Sigmoid colon (tissue), 6 donors: ENCODE measurements at regions not wholly inside any gene's neighbourhood (a gene's known extent, or its start where the extent isn't known, plus 50 kb on each side); places are given as distances from the start of the nearest gene placed in this dataset.

Experiments
- DNase-seq: peaks from one replicate; pipeline ENCODE4 v3.0.0-alpha.2; 2019
- H3K27ac ChIP-seq, 4 donors: fragments of 200-600 bp; sonication (generic); one replicate each; pipeline ENCODE4 v1.5.1; 2016 to 2019; ENCODE audit warnings: mild to moderate bottlenecking in 1 of 4
- H3K27me3 ChIP-seq, 3 donors: fragments of 200-600 bp; sonication (generic); one replicate each; pipeline ENCODE4 v1.5.1; 2019; ENCODE audit warnings: mild to moderate bottlenecking in 1 of 3
- H3K36me3 ChIP-seq, 4 donors: fragments of 200-600 bp; sonication (generic); one replicate each; pipeline ENCODE4 v1.5.1; 2016 to 2019
- H3K4me1 ChIP-seq, 4 donors: fragments of 200-600 bp; sonication (generic); one replicate each; pipeline ENCODE4 v1.5.1; 2017 to 2019
- H3K4me3 ChIP-seq, 4 donors: fragments of 200-600 bp; sonication (generic); one replicate each; pipeline ENCODE4 v1.5.1; 2017 to 2019; ENCODE audit warnings: mild to moderate bottlenecking in 2 of 4, moderate library complexity in 1 of 4
- H3K9me3 ChIP-seq, 4 donors: fragments of 200-600 bp in 3 of 4; sonication (generic) in 3 of 4; one replicate each; pipeline versions ENCODE4 v1.5.1 to v1.6.1; 2013 to 2019
- CTCF ChIP-seq, 4 experiments: fragments of 450-650 bp in 3 of 4; fragments of 200-600 bp in 1 of 4; IDR thresholded peaks; one replicate each; pipeline ENCODE4 v1.5.1; 2016 to 2019; ENCODE audit warnings: antibody characterized with exemption in 4 of 4, mild to moderate bottlenecking in 3 of 4, moderate library complexity in 2 of 4
- EP300 ChIP-seq, 4 donors: sonication (generic); formaldehyde crosslinking; IDR thresholded peaks; one replicate each; pipeline ENCODE4 v1.6.1; 2017; ENCODE audit warnings: antibody characterized with exemption in 4 of 4
- POLR2A ChIP-seq, 2 donors: fragments of 450-650 bp; IDR thresholded peaks; one replicate each; pipeline ENCODE4 v1.6.1; 2016; ENCODE audit warnings: antibody characterized with exemption in 2 of 2, mild to moderate bottlenecking in 2 of 2, moderate library complexity in 2 of 2
- POLR2AphosphoS5 ChIP-seq, 4 donors: sonication (generic); formaldehyde crosslinking; IDR thresholded peaks; one replicate each; pipeline ENCODE4 v1.6.1; 2017; ENCODE audit warnings: antibody characterized with exemption in 4 of 4
- WGBS, 2 donors: extraction: QIAGEN DNeasy Blood & Tissue Kit; methylation state at CpG; one replicate each; pipeline ENCODE4 v1.1.7; 2013; 5-methylcytosine and 5-hydroxymethylcytosine counted together
- intact Hi-C: fragments of 100-400 bp; cut with DNase I; formaldehyde crosslinking; loops from one replicate; pipeline ENCODE4 v1.15.1; 2023
- donor health status: healthy with polysubstance abuse.
- donor health status: healthy.

- intact Hi-C loops: no loop called here
- DNase-seq: no peak
- H3K4me1 ChIP-seq: peaks cover 0 to 37% (median 25%) of the 10 kb centered on the region in 4 donors
- H3K27ac ChIP-seq: peak overlapping the region in 3 of 4 donors; percentile 60 to 70 (median 63)
- no peaks in the 10 kb centered on the region for H3K36me3 ChIP-seq
- TF ChIP-seq POLR2A (IDR thresholded peaks at IDR 0.05): no peak
- TF ChIP-seq POLR2AphosphoS5 (IDR thresholded peaks at IDR 0.05): peak in 3 of 4 donors; percentile 5 to 66 (median 65)
- TF ChIP-seq EP300 (IDR thresholded peaks at IDR 0.05): peak in 2 of 4 donors; percentile 15 to 41
- no peaks in the 10 kb centered on the region for H3K27me3 ChIP-seq
- H3K9me3 ChIP-seq: no peaks in the 10 kb centered on the region
- no peak overlapping the region for H3K4me3 ChIP-seq
- 30 to 55% methylated on average over 13 of the region's 13 CpGs for WGBS, 2 donors
These were observed 103.7 kb downstream of the APOB start for GRCh38 chr2:20939931-20940795.

- intact Hi-C loops: no loop called here
- Histone ChIP-seq H3K36me3 (no peaks in the 10 kb centered on the region), H3K27me3 (no peaks in the 10 kb centered on the region), H3K4me1 (peaks cover 0 to 65% (median 53%) of the 10 kb centered on the region in 4 donors), H3K9me3 (no peaks in the 10 kb centered on the region), H3K27ac (no peak overlapping the region), H3K4me3 (no peak overlapping the region)
- TF ChIP-seq EP300 (IDR thresholded peaks at IDR 0.05) (no peak), POLR2A (IDR thresholded peaks at IDR 0.05) (no peak), POLR2AphosphoS5 (IDR thresholded peaks at IDR 0.05) (no peak), CTCF (IDR thresholded peaks at IDR 0.05) (no peak)
- DNase-seq: no peak
- 44 to 74% methylated on average over 1 of the region's 1 CpG for WGBS, 2 donors
These were observed 106.5 kb downstream of the APOB start for GRCh38 chr2:20937353-20937752.

- no peak for DNase-seq
- no peaks in the 10 kb centered on the region for H3K27me3 ChIP-seq
- peaks cover 0 to 73% (median 60%) of the 10 kb centered on the region in 4 donors for H3K4me1 ChIP-seq
- H3K9me3 ChIP-seq: no peaks in the 10 kb centered on the region
- no peaks in the 10 kb centered on the region for H3K36me3 ChIP-seq
- whole genome bisulfite sequencing, 2 donors: 50 to 77% methylated on average over 11 of the region's 11 CpGs
- H3K27ac ChIP-seq: peak overlapping the region in 3 of 4 donors; percentile 32 to 63 (median 63)
- TF ChIP-seq POLR2A (IDR thresholded peaks at IDR 0.05) (no peak), EP300 (IDR thresholded peaks at IDR 0.05) (no peak), POLR2AphosphoS5 (IDR thresholded peaks at IDR 0.05) (no peak), CTCF (IDR thresholded peaks at IDR 0.05) (no peak)
- intact Hi-C loops: no loop called here
- no peak overlapping the region for H3K4me3 ChIP-seq
These were observed 108.6 kb downstream of the APOB start for GRCh38 chr2:20935168-20935775.

- intact Hi-C loops: no loop called here
- WGBS, 2 donors: 52 to 56% methylated on average over 2 of the region's 2 CpGs
- H3K4me1 ChIP-seq: peaks cover 0 to 63% (median 51%) of the 10 kb centered on the region in 4 donors
These were observed 109.6 kb downstream of the APOB start for GRCh38 chr2:20934236-20934635.

More at GRCh38 chr2:20934236-20934635, 109.6 kb downstream of the APOB start:
- DNase-seq: no peak
- Histone ChIP-seq H3K27me3 (no peaks in the 10 kb centered on the region), H3K4me3 (no peak overlapping the region), H3K27ac (peak overlapping the region; percentile 4 to 63 (median 48)), H3K36me3 (no peaks in the 10 kb centered on the region), H3K9me3 (no peaks in the 10 kb centered on the region)
- no peak for TF ChIP-seq EP300 (IDR thresholded peaks at IDR 0.05)
- no peak for TF ChIP-seq POLR2AphosphoS5 (IDR thresholded peaks at IDR 0.05)
- no peak for TF ChIP-seq POLR2A (IDR thresholded peaks at IDR 0.05)
- TF ChIP-seq CTCF (IDR thresholded peaks at IDR 0.05): no peak
